HepG2 (cell line): ENCODE measurements at regions not wholly inside any gene's neighbourhood (a gene's known extent, or its start where the extent isn't known, plus 50 kb on each side); places are given as distances from the start of the nearest gene placed in this dataset.

Experiments
- ATAC-seq: fragments of 200-7000 bp; cut with Tn5 transposase; 3 replicates; pipeline ENCODE4 v1.9.1; 2020; ENCODE audit warnings: mild to moderate bottlenecking, moderate library complexity
- BruUV-seq: library from RNA; stranded (reverse); fragments of 400-500 nt; replicated peaks from 2 replicates; lab custom pipeline; 2021; lab: Mats Ljungman, UMichigan
- CTCF ChIA-PET: fragments of 300-600 bp; formaldehyde crosslinking; extraction: SDS; loops from one replicate; lab custom pipeline; 2021; ENCODE audit warnings: low total read pairs, inconsistent platforms, low intra/inter-chr PET ratio; lab: Yijun Ruan, JAX
- POLR2A ChIA-PET: fragments of 350-600 bp; sonication (Branson Sonifier 250); formaldehyde crosslinking; loops from one replicate; lab custom pipeline; 2020; ENCODE audit warnings: antibody characterized with exemption, inconsistent platforms; lab: Yijun Ruan, JAX
- DNase-seq: peaks from one replicate; pipeline ENCODE4 v3.0.0-alpha.2; 2015; ENCODE audit warnings: low spot score
- FAIRE-seq: peaks from 3 replicates; lab custom pipeline; 2011; peaks lifted over from hg19 to GRCh38; lab: Jason Lieb, UNC
- H2AFZ ChIP-seq: one replicate; pipeline ENCODE4 v1.6.1; 2011; ENCODE audit warnings: low read length, inconsistent platforms
- H3K27ac ChIP-seq: fragments of 300-600 bp; 3 replicates; pipeline ENCODE4 v1.8.0; 2011; ENCODE audit warnings: mixed run types, mild to moderate bottlenecking, mixed read lengths, low read length, inconsistent platforms; ENCODE audit not compliant: insufficient read depth; ENCODE audit errors: extremely low read length
- H3K27me3 ChIP-seq, 2 experiments: fragments of 200-600 bp in 1 of 2; 2 replicates in 1 of 2; 3 replicates in 1 of 2; pipeline versions ENCODE4 v1.6.0 to v1.8.0; 2011; ENCODE audit warnings: low read length in 2 of 2, mild to moderate bottlenecking in 2 of 2, moderate library complexity in 2 of 2, inconsistent platforms in 1 of 2; ENCODE audit not compliant: insufficient read depth in 2 of 2, control insufficient read depth in 1 of 2
- H3K36me3 ChIP-seq, 2 experiments: fragments of 200-600 bp in 1 of 2; replicated peaks in 1 of 2; 2 replicates in 1 of 2; 3 replicates in 1 of 2; pipeline versions ENCODE4 v1.5.1 to v1.8.0; 2011; ENCODE audit warnings: low read length in 2 of 2, inconsistent platforms in 1 of 2; ENCODE audit not compliant: insufficient read depth in 2 of 2, control insufficient read depth in 1 of 2
- H3K4me1 ChIP-seq: 2 replicates; pipeline ENCODE4 v1.5.1; 2012; ENCODE audit warnings: low read length, inconsistent platforms; ENCODE audit not compliant: insufficient read depth
- H3K4me2 ChIP-seq: 2 replicates; pipeline ENCODE4 v1.6.0; 2011; ENCODE audit warnings: low read depth, low read length, inconsistent platforms
- H3K4me3 ChIP-seq, 3 experiments: fragments of 200-600 bp in 1 of 3; sonication (generic), shearing (Covaris generic) in 1 of 3; replicated peaks in 1 of 3; 2 replicates each; pipeline ENCODE4 v1.5.1; 2011 to 2016; ENCODE audit warnings: low read length in 3 of 3, inconsistent platforms in 2 of 3, low read depth in 2 of 3, mild to moderate bottlenecking in 2 of 3, control low read depth in 1 of 3, mixed read lengths in 1 of 3; ENCODE audit not compliant: insufficient read depth in 1 of 3
- H3K79me2 ChIP-seq: one replicate; pipeline ENCODE4 v1.6.1; 2011; ENCODE audit warnings: low read length, inconsistent platforms; ENCODE audit not compliant: insufficient read depth
- H3K9ac ChIP-seq: 2 replicates; pipeline ENCODE4 v1.6.0; 2011; ENCODE audit warnings: mild to moderate bottlenecking, low read depth, low read length, inconsistent platforms; ENCODE audit not compliant: insufficient read depth
- H3K9me3 ChIP-seq: 2 replicates; pipeline ENCODE4 v1.5.1; 2012; ENCODE audit warnings: mild to moderate bottlenecking, low read length
- H4K20me1 ChIP-seq: 2 replicates; pipeline ENCODE4 v1.6.0; 2011; ENCODE audit warnings: inconsistent platforms, mild to moderate bottlenecking, low read length, moderate library complexity; ENCODE audit not compliant: insufficient read depth
- KIAA2018 ChIP-seq: sonication (generic); formaldehyde crosslinking; IDR thresholded peaks from 2 replicates; pipeline ENCODE4 v1.5.0; 2020; ENCODE audit warnings: mild to moderate bottlenecking, missing genetic modification reagents, borderline replicate concordance
- POLR2AphosphoS2 ChIP-seq: IDR thresholded peaks from 2 replicates; pipeline ENCODE4 v1.6.1; 2011; ENCODE audit warnings: low read depth, low read length, improper control_type of control experiment
- ZGPAT ChIP-seq: IDR thresholded peaks from 2 replicates; pipeline ENCODE4 v1.6.1; 2016; ENCODE audit warnings: mild to moderate bottlenecking
- WGBS: methylation state at CpG from one replicate; pipeline ENCODE4 v1.1.6; 2017; ENCODE audit warnings: low lambda C conversion rate; 5-methylcytosine and 5-hydroxymethylcytosine counted together
- in situ Hi-C: cut with HindIII; loops from 2 replicates; pipeline ENCODE4 v1.10.0; 2017; ENCODE audit warnings: low pct_unique_long_range_greater_than_20kb; ENCODE audit not compliant: extremely low pct_ligation_motif_present
- intact Hi-C: fragments of 100-400 bp; cut with micrococcal nuclease; formaldehyde crosslinking; loops from one replicate; pipeline ENCODE4 v1.10.0; 2022; ENCODE audit not compliant: unreplicated experiment

GRCh38 chr9:74120470-74120869 lies 376.7 kb upstream of the RORB start:
- Histone ChIP-seq H3K36me3 (no peaks in the 10 kb centered on the region), H3K9ac (no peak overlapping the region), H3K9me3 (no peaks in the 10 kb centered on the region), H3K4me2 (no peak overlapping the region), H3K4me3 (no peak overlapping the region), H3K27ac (no peak overlapping the region), H3K79me2 (no peaks in the 10 kb centered on the region), H4K20me1 (no peaks in the 10 kb centered on the region), H3K27me3 (no peaks in the 10 kb centered on the region), H2AFZ (no peak overlapping the region), H3K4me1 (no peaks in the 10 kb centered on the region)
- intact Hi-C loops (no loop called here), in situ Hi-C loops (no loop called here)
- 56% methylated on average over 4 of the region's 4 CpGs for WGBS
- TF ChIP-seq POLR2AphosphoS2 (no peak), KIAA2018 (no peak), ZGPAT (no peak)
- ChIA-PET CTCF (no interaction called here), POLR2A (no interaction called here)
- no peak for ATAC-seq
- no TSS peak for BruUV-seq
- DNase-seq, result no peak
- FAIRE-seq, result no peak
